HFFc6 (cell line): ENCODE measurements at regions not wholly inside any gene's neighbourhood (a gene's known extent, or its start where the extent isn't known, plus 50 kb on each side); places are given as distances from the start of the nearest gene placed in this dataset.

Experiments used
- DNase-seq: peaks from one replicate; pipeline ENCODE4 v3.0.0-alpha.2; 2018
- H3K27ac Mint-ChIP-seq: 2 replicates; pipeline ENCODE4 v1.8.0; 2020; ENCODE audit warnings: mild to moderate bottlenecking, mixed read lengths
- H3K27me3 Mint-ChIP-seq: 2 replicates; pipeline ENCODE4 v1.8.0; 2021; ENCODE audit warnings: mild to moderate bottlenecking, moderate library complexity, mixed read lengths; ENCODE audit not compliant: insufficient read depth
- H3K36me3 Mint-ChIP-seq: 2 replicates; pipeline ENCODE4 v1.8.0; 2021; ENCODE audit warnings: low read depth, mixed read lengths
- H3K4me1 Mint-ChIP-seq: 2 replicates; pipeline ENCODE4 v1.8.0; 2020; ENCODE audit warnings: low read depth, mixed read lengths
- H3K4me3 Mint-ChIP-seq: 2 replicates; pipeline ENCODE4 v1.8.0; 2020; ENCODE audit warnings: mild to moderate bottlenecking, moderate library complexity, mixed read lengths
- H3K9me3 Mint-ChIP-seq: 2 replicates; pipeline ENCODE4 v1.8.0; 2020; ENCODE audit warnings: mild to moderate bottlenecking, mixed read lengths
- CTCF ChIP-seq: fragments of 200-600 bp; sonication (generic); IDR thresholded peaks from 2 replicates; pipeline ENCODE4 v1.5.0; 2021; ENCODE audit warnings: antibody characterized with exemption, mild to moderate bottlenecking

- no peak overlapping the region for H3K27ac Mint-ChIP-seq
- no peak overlapping the region for H3K4me3 Mint-ChIP-seq
- no peaks in the 10 kb centered on the region for H3K27me3 Mint-ChIP-seq
- no peaks in the 10 kb centered on the region for H3K36me3 Mint-ChIP-seq
- no peak for DNase-seq
- peaks cover 7% of the 10 kb centered on the region; the same call in 1 of the 2 replicates for H3K9me3 Mint-ChIP-seq
- H3K4me1 Mint-ChIP-seq = no peaks in the 10 kb centered on the region
- no peak for TF ChIP-seq CTCF
Measured at GRCh38 chr18:2030647-2031046, 540.7 kb downstream of the METTL4 start.

GRCh38 chr18:2032036-2032435 lies 539.3 kb downstream of the METTL4 start:
- Mint-ChIP-seq H3K36me3 (no peaks in the 10 kb centered on the region), H3K4me3 (no peak overlapping the region), H3K4me1 (peaks cover 5% of the 10 kb centered on the region; the same call in 1 of the 2 replicates), H3K9me3 (peaks cover 7% of the 10 kb centered on the region; the same call in 1 of the 2 replicates), H3K27me3 (no peaks in the 10 kb centered on the region), H3K27ac (no peak overlapping the region)
- TF ChIP-seq CTCF = no peak
- no peak for DNase-seq

- Mint-ChIP-seq H3K9me3 (no peaks in the 10 kb centered on the region), H3K27me3 (0 out of 2 replicates have a peak, but pooled peaks cover 2% of the 10 kb centered on the region), H3K27ac (no peak overlapping the region), H3K4me1 (peaks cover 5% of the 10 kb centered on the region; the same call in 1 of the 2 replicates), H3K4me3 (no peak overlapping the region), H3K36me3 (no peaks in the 10 kb centered on the region)
- no peak for TF ChIP-seq CTCF
- no peak for DNase-seq
Measured at GRCh38 chr18:2035056-2035455, 536.2 kb downstream of the METTL4 start.

- TF ChIP-seq CTCF = no peak
- Mint-ChIP-seq H3K4me3 (no peak overlapping the region), H3K36me3 (no peaks in the 10 kb centered on the region), H3K27me3 (0 out of 2 replicates have a peak, but pooled peaks cover 2% of the 10 kb centered on the region), H3K4me1 (peaks cover 5% of the 10 kb centered on the region; the same call in 1 of the 2 replicates), H3K27ac (no peak overlapping the region), H3K9me3 (no peaks in the 10 kb centered on the region)
- DNase-seq = no peak
Measured at GRCh38 chr18:2036086-2036485, 535.2 kb downstream of the METTL4 start.

- no peak for DNase-seq
- TF ChIP-seq CTCF = no peak
Measured at GRCh38 chr18:2040279-2040678, 531.0 kb downstream of the METTL4 start.

GRCh38 chr18:2049986-2050385 lies 521.3 kb downstream of the METTL4 start:
- no peak for TF ChIP-seq CTCF
- H3K4me3 Mint-ChIP-seq = no peak overlapping the region
- no peaks in the 10 kb centered on the region for H3K36me3 Mint-ChIP-seq
- no peak for DNase-seq
- H3K9me3 Mint-ChIP-seq = peaks cover 4% of the 10 kb centered on the region; the same call in 1 of the 2 replicates
- H3K4me1 Mint-ChIP-seq = no peaks in the 10 kb centered on the region
- H3K27me3 Mint-ChIP-seq = peaks cover 2% of the 10 kb centered on the region
- H3K27ac Mint-ChIP-seq = no peak overlapping the region

More at GRCh38 chr18:2040279-2040678, 531.0 kb downstream of the METTL4 start:
- Mint-ChIP-seq H3K4me1 (peaks cover 5% of the 10 kb centered on the region; the same call in 1 of the 2 replicates), H3K9me3 (no peaks in the 10 kb centered on the region), H3K4me3 (no peak overlapping the region), H3K27me3 (0 out of 2 replicates have a peak, but pooled peaks cover 2% of the 10 kb centered on the region), H3K27ac (no peak overlapping the region), H3K36me3 (no peaks in the 10 kb centered on the region)
